Stomach (tissue), 8 donors: ENCODE measurements at regions not wholly inside any gene's neighbourhood (a gene's known extent, or its start where the extent isn't known, plus 50 kb on each side); places are given as distances from the start of the nearest gene placed in this dataset.

Source experiments
- DNase-seq, 2 donors: peaks; one replicate each; pipeline versions ENCODE4 v3.0.0 to v3.0.0-alpha.2; 2013 to 2019
- H3K27ac ChIP-seq, 5 donors: fragments of 200-600 bp in 4 of 5; sonication (generic) in 4 of 5; one replicate each; pipeline ENCODE4 v1.5.1; 2013 to 2019; ENCODE audit warnings: mild to moderate bottlenecking in 1 of 5, moderate library complexity in 1 of 5
- H3K27me3 ChIP-seq, 3 donors: fragments of 200-600 bp; sonication (generic); one replicate each; pipeline ENCODE4 v1.5.1; 2017 to 2019; ENCODE audit warnings: mixed run types in 1 of 3
- H3K36me3 ChIP-seq, 4 donors: fragments of 200-600 bp; sonication (generic); 1 replicate in 3 of 4; 2 replicates in 1 of 4; pipeline ENCODE4 v1.5.1; 2016 to 2019
- H3K4me1 ChIP-seq, 4 donors: fragments of 200-600 bp; sonication (generic); one replicate each; pipeline ENCODE4 v1.5.1; 2016 to 2019
- H3K4me3 ChIP-seq, 4 donors: fragments of 200-600 bp; sonication (generic) in 3 of 4; one replicate each; pipeline ENCODE4 v1.5.1; 2016 to 2019; ENCODE audit warnings: mild to moderate bottlenecking in 1 of 4
- H3K9me3 ChIP-seq, 4 donors: fragments of 200-600 bp; sonication (generic); one replicate each; pipeline ENCODE4 v1.5.1; 2016 to 2019
- CTCF ChIP-seq, 7 experiments: fragments of 450-650 bp in 4 of 7; fragments of 200-600 bp in 3 of 7; sonication (generic) in 3 of 7; IDR thresholded peaks; one replicate each; pipeline ENCODE4 v1.5.1; 2016 to 2019; ENCODE audit warnings: antibody characterized with exemption in 7 of 7, control low read depth in 2 of 7, mild to moderate bottlenecking in 1 of 7
- EP300 ChIP-seq: sonication (generic); formaldehyde crosslinking; IDR thresholded peaks from one replicate; pipeline ENCODE4 v1.6.1; 2017; ENCODE audit warnings: antibody characterized with exemption
- POLR2A ChIP-seq, 4 donors: fragments of 450-650 bp; IDR thresholded peaks; one replicate each; pipeline ENCODE4 v1.6.1; 2016; ENCODE audit warnings: antibody characterized with exemption in 4 of 4, control low read depth in 2 of 4, mild to moderate bottlenecking in 1 of 4, moderate library complexity in 1 of 4
- POLR2AphosphoS5 ChIP-seq, 3 donors: sonication (generic); formaldehyde crosslinking; IDR thresholded peaks; one replicate each; pipeline ENCODE4 v1.6.1; 2016; ENCODE audit warnings: antibody characterized with exemption in 3 of 3
- WGBS, 5 donors: extraction: QIAGEN DNeasy Blood & Tissue Kit in 3 of 5; methylation state at CpG; one replicate each; pipeline versions ENCODE4 v1.1.5 to v1.1.7; 2013 to 2018; 5-methylcytosine and 5-hydroxymethylcytosine counted together
- intact Hi-C: fragments of 100-400 bp; cut with DNase I; formaldehyde crosslinking; loops from one replicate; pipeline ENCODE4 v1.15.1; 2023; ENCODE audit warnings: low total_unique reads
- donor health status: healthy with polysubstance abuse.
- donor health status: Bipolar disorder and iron deficiency.
- donor health status: healthy.

GRCh38 chr2:20917287-20917660 lies 94.4 kb upstream of the LDAH start:
- WGBS, 5 donors, result 70 to 84% (median 79%) methylated on average over 8 of the region's 8 CpGs
- intact Hi-C loops, result no loop called here
- H3K4me3 ChIP-seq, result no peak overlapping the region
- no peak for DNase-seq
- H3K27me3 ChIP-seq, result peaks cover 0 to 15% (median 0%) of the 10 kb centered on the region in 3 donors
- no peaks in the 10 kb centered on the region for H3K36me3 ChIP-seq
- H3K27ac ChIP-seq, result peak overlapping the region in 2 of 5 donors; percentile 43 to 51
- no peaks in the 10 kb centered on the region for H3K9me3 ChIP-seq
- TF ChIP-seq EP300 (no peak), CTCF (IDR thresholded peaks at IDR 0.05) (no peak), POLR2AphosphoS5 (IDR thresholded peaks at IDR 0.05) (no peak), POLR2A (IDR thresholded peaks at IDR 0.05) (no peak)
- H3K4me1 ChIP-seq, result peaks cover 0 to 16% (median 7%) of the 10 kb centered on the region in 4 donors

DNA sequence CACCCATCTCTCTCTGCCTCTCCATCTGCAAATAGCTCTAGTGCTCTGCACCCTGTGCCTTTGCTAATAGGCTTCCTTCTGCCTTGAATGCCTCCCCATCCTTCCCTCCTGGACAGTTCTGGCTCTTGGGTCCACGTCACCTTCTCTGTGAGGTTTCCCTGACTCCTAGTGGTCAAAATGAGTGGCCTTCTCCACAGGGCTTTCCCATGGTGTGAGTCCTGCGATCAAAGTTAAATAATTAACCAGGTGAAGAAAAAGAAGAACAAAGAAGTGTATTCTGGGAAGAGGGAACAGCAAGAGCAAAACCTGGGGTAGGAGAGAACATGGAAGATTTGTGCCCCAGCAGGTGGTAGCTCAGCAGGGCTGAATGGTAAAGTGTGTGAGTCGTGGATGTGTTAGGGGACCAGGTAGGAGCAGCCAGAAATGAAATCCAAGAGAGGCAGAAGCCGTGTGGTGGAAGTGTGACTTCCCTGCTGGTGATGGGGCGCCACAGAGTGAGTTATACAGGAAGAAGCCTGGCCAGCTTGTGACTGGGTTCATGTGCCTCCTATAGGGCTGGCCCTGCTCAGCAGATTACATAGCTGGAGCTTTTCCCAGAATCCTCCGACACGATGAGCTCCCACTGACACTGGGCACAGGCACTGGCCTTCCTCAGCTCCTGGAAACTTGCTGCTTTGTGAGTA lies 93.8 kb upstream of the LDAH start:
- 22 to 41% (median 34%) methylated on average over 7 of the region's 7 CpGs for WGBS, 5 donors
- intact Hi-C loops, result no loop called here
- peak in 1 of 2 donors; percentile 52 for DNase-seq
- Histone ChIP-seq H3K27me3 (peaks cover 0 to 15% (median 0%) of the 10 kb centered on the region in 3 donors), H3K36me3 (no peaks in the 10 kb centered on the region), H3K4me3 (no peak overlapping the region), H3K4me1 (peaks cover 0 to 16% (median 7%) of the 10 kb centered on the region in 4 donors), H3K27ac (peak overlapping the region in 2 of 5 donors; percentile 43 to 51), H3K9me3 (no peaks in the 10 kb centered on the region)
- TF ChIP-seq EP300 (no peak), CTCF (IDR thresholded peaks at IDR 0.05) (peak in 4 of 7 experiments; percentile 11 to 69 (median 48))

DNA sequence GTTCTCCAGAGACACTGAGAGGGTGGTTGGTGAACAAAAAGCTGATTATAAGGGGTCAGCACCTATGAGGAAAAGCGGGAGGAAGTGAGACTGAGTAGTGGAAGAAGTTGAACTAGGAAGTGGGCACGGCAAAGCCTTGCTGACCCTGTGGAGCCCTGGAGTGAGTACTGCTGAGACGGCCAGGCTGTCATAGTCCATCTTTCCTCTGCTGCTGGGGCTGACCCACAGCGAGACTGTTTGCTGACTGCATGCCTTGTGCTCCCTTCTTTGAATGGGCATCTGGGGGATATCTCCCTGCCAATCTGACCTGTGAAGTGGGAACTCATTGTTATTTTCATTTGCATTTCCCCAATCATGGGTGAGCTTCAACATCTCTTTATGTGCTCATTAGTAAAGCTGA lies 92.4 kb upstream of the LDAH start:
- Histone ChIP-seq H3K4me3 (no peak overlapping the region), H3K36me3 (no peaks in the 10 kb centered on the region), H3K27me3 (peaks cover 0 to 15% (median 0%) of the 10 kb centered on the region in 3 donors), H3K4me1 (peaks cover 0 to 16% (median 7%) of the 10 kb centered on the region in 4 donors), H3K9me3 (no peaks in the 10 kb centered on the region), H3K27ac (no peak overlapping the region)
- TF ChIP-seq POLR2A (IDR thresholded peaks at IDR 0.05) (no peak), POLR2AphosphoS5 (IDR thresholded peaks at IDR 0.05) (no peak), CTCF (IDR thresholded peaks at IDR 0.05) (no peak), EP300 (no peak)
- 65 to 74% (median 69%) methylated on average over 4 of the region's 4 CpGs for WGBS, 5 donors
- intact Hi-C loops, result no loop called here
- DNase-seq, result no peak

DNA sequence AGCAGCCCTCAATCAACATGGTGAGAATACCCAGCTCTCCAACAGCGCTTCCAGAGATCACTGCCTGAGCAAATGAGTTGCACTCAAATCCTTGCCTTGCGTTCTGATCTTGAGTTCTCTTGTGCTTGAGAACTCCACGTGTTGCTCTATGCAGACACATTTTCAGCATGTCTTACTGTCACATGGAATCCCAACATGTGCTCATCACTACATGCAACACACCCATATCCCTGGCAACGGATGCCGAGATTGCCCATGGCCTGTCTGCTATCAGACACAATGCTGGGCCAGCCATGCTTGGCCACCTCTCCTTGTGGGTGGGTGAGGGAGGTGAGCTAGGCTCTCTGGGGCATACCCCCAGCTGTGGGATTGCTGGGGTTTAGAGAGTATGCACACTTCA lies 91.9 kb upstream of the LDAH start:
- Histone ChIP-seq H3K36me3 (no peaks in the 10 kb centered on the region), H3K4me3 (no peak overlapping the region), H3K27me3 (peaks cover 0 to 15% (median 0%) of the 10 kb centered on the region in 3 donors), H3K9me3 (no peaks in the 10 kb centered on the region), H3K4me1 (peaks cover 0 to 16% (median 7%) of the 10 kb centered on the region in 4 donors), H3K27ac (no peak overlapping the region)
- WGBS, 5 donors, result 85 to 93% (median 90%) methylated on average over 3 to 5 of the region's 5 CpGs
- DNase-seq, result no peak
- intact Hi-C loops, result no loop called here
- no peak for TF ChIP-seq POLR2A (IDR thresholded peaks at IDR 0.05)

DNA sequence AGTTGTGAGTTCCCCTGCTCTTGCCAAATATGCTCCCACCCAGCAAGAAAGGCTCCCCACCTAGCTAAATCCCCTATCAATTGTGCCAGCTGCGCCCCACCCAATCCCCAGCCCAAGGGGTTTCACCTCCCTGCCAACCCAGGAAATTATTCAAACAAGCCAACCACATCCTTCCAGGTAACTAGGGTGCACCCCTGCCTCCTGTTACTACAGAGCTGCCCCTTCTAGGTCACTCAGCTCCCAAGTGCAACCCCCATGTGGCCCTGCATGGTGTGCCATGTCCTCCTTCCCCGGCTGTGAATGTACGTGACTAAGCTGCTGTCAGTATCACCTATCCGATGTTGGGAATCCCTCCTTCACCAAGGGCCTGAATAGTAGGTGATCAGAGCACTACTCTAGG lies 91.2 kb upstream of the LDAH start:
- WGBS, 5 donors, result 88 to 92% (median 89%) methylated on average over 4 of the region's 4 CpGs
- H3K36me3 ChIP-seq, result no peaks in the 10 kb centered on the region
- H3K4me3 ChIP-seq, result no peak overlapping the region
- peaks cover 0 to 16% (median 7%) of the 10 kb centered on the region in 4 donors for H3K4me1 ChIP-seq
- TF ChIP-seq CTCF (IDR thresholded peaks at IDR 0.05), result no peak
- TF ChIP-seq POLR2AphosphoS5 (IDR thresholded peaks at IDR 0.05), result no peak
- no peak for TF ChIP-seq POLR2A (IDR thresholded peaks at IDR 0.05)
- no peak for TF ChIP-seq EP300
- no peaks in the 10 kb centered on the region for H3K9me3 ChIP-seq
- intact Hi-C loops, result no loop called here
- no peak for DNase-seq
- H3K27me3 ChIP-seq, result peaks cover 0 to 11% (median 0%) of the 10 kb centered on the region in 3 donors
- no peak overlapping the region for H3K27ac ChIP-seq
